Epithelial cell of esophagus (primary cell): ENCODE measurements at regions not wholly inside any gene's neighbourhood (a gene's known extent, or its start where the extent isn't known, plus 50 kb on each side); places are given as distances from the start of the nearest gene placed in this dataset.

Experiments
- DNase-seq: peaks from one replicate; pipeline ENCODE4 v3.0.0; 2010; ENCODE audit warnings: low read depth
- H3K4me3 ChIP-seq: 2 replicates; pipeline ENCODE4 v1.5.1; 2011; ENCODE audit warnings: mild to moderate bottlenecking, low read length, control low read depth
- CTCF ChIP-seq: IDR thresholded peaks from 2 replicates; pipeline ENCODE4 v1.5.1; 2011; ENCODE audit warnings: low read depth, mild to moderate bottlenecking, low read length, control low read depth, inconsistent platforms; ENCODE audit not compliant: insufficient read depth; ENCODE audit errors: missing control alignments

GRCh38 chr20:40738976-40739375 lies 49.9 kb upstream of the MAFB start:
- no peak for DNase-seq
- TF ChIP-seq CTCF: no peak
- H3K4me3 ChIP-seq: no peak overlapping the region

- no peak for DNase-seq
- no peak overlapping the region for H3K4me3 ChIP-seq
- no peak for TF ChIP-seq CTCF
Observed at GRCh38 chr20:40739841-40740240, 50.8 kb upstream of the MAFB start.

- peak; percentile 58 for DNase-seq
- peak; percentile 72 for TF ChIP-seq CTCF
- H3K4me3 ChIP-seq: no peak overlapping the region
Observed at GRCh38 chr20:40741507-40742106, 52.6 kb upstream of the MAFB start.

GRCh38 chr20:40743141-40743775 lies 54.2 kb upstream of the MAFB start:
- no peak overlapping the region for H3K4me3 ChIP-seq
- no peak for TF ChIP-seq CTCF
- DNase-seq: no peak

GRCh38 chr20:40744072-40744817 lies 55.2 kb upstream of the MAFB start:
- DNase-seq: no peak
- TF ChIP-seq CTCF: no peak
- H3K4me3 ChIP-seq: no peak overlapping the region

- H3K4me3 ChIP-seq: no peak overlapping the region
- no peak for DNase-seq
- no peak for TF ChIP-seq CTCF
Observed at GRCh38 chr20:40744818-40745175, 55.8 kb upstream of the MAFB start.
